B cell (primary cell): ENCODE measurements at regions not wholly inside any gene's neighbourhood (a gene's known extent, or its start where the extent isn't known, plus 50 kb on each side); places are given as distances from the start of the nearest gene placed in this dataset.

Experiments used
- ATAC-seq: fragments of 200-7000 bp; cut with Tn5 transposase; one replicate; pipeline ENCODE4 v1.10.0; 2021; ENCODE audit warnings: low read depth, mild to moderate bottlenecking, moderate number of reproducible peaks, moderate library complexity
- CTCF ChIA-PET: fragments of 350-600 bp; sonication (Branson Sonifier 250); formaldehyde crosslinking; loops from one replicate; lab custom pipeline; 2021; ENCODE audit warnings: antibody characterized with exemption, inconsistent platforms; lab: Charles Lee
- POLR2A ChIA-PET: fragments of 350-600 bp; sonication (Branson Sonifier 250); formaldehyde crosslinking; loops from one replicate; lab custom pipeline; 2021; ENCODE audit warnings: antibody characterized with exemption; lab: Charles Lee
- DNase-seq: peaks from one replicate; pipeline ENCODE4 v3.0.0; 2013
- H2AFZ ChIP-seq: 2 replicates; pipeline ENCODE4 v1.6.1; 2012; ENCODE audit warnings: mild to moderate bottlenecking, low read depth, low read length; ENCODE audit not compliant: insufficient read depth, poor library complexity, severe bottlenecking
- H3K27ac ChIP-seq, 2 donors: 1 replicate in 1 of 2; 2 replicates in 1 of 2; pipeline ENCODE4 v1.5.1; 2012 to 2013; ENCODE audit warnings: low read length in 2 of 2, mild to moderate bottlenecking in 2 of 2, moderate library complexity in 1 of 2
- H3K27me3 ChIP-seq, 4 experiments: fragments of 200-600 bp in 1 of 4; sonication (generic) in 1 of 4; replicated peaks in 1 of 4; 1 replicate in 2 of 4; 2 replicates in 2 of 4; pipeline versions ENCODE4 v1.6.1 to v1.7.0; 2013 to 2016; ENCODE audit warnings: low read length in 3 of 4, mild to moderate bottlenecking in 2 of 4, mixed read lengths in 1 of 4, moderate library complexity in 1 of 4; ENCODE audit not compliant: insufficient read depth in 4 of 4, control insufficient read depth in 3 of 4; ENCODE audit errors: control extremely low read depth in 1 of 4
- H3K36me3 ChIP-seq, 2 experiments: replicated peaks in 1 of 2; 1 replicate in 1 of 2; 2 replicates in 1 of 2; pipeline versions ENCODE4 v1.6.1 to v1.7.1; 2013; ENCODE audit warnings: low read length in 1 of 2; ENCODE audit not compliant: insufficient read depth in 2 of 2, control insufficient read depth in 1 of 2; ENCODE audit errors: control extremely low read depth in 1 of 2, extremely low read depth in 1 of 2
- H3K4me1 ChIP-seq, 2 donors: fragments of 200-600 bp in 1 of 2; sonication (generic) in 1 of 2; 1 replicate in 1 of 2; 2 replicates in 1 of 2; pipeline versions ENCODE4 v1.5.1 to v1.6.1; 2013 to 2017; ENCODE audit warnings: low read length in 2 of 2; ENCODE audit not compliant: control insufficient read depth in 2 of 2, insufficient read depth in 2 of 2
- H3K4me2 ChIP-seq: replicated peaks from 2 replicates; pipeline ENCODE3; 2012; ENCODE audit warnings: mild to moderate bottlenecking, low read depth, low read length; ENCODE audit not compliant: poor library complexity, severe bottlenecking
- H3K4me3 ChIP-seq, 5 experiments: fragments of 200-600 bp in 1 of 5; sonication (generic) in 1 of 5; 1 replicate in 3 of 5; 2 replicates in 2 of 5; pipeline versions ENCODE4 v1.5.1 to v1.7.0; 2011 to 2016; ENCODE audit warnings: low read length in 4 of 5, mild to moderate bottlenecking in 4 of 5, low read depth in 2 of 5, control low read depth in 1 of 5, moderate library complexity in 1 of 5; ENCODE audit not compliant: insufficient read depth in 1 of 5; ENCODE audit errors: control extremely low read depth in 1 of 5, extremely low read depth in 1 of 5
- H3K79me2 ChIP-seq: fragments of 200-600 bp; sonication (generic); one replicate; pipeline ENCODE4 v1.6.0; 2016; ENCODE audit warnings: low read length; ENCODE audit not compliant: control insufficient read depth, insufficient read depth
- H3K9ac ChIP-seq: fragments of 200-600 bp; sonication (generic); 2 replicates; pipeline ENCODE4 v1.6.1; 2017; ENCODE audit warnings: mild to moderate bottlenecking, low read length, moderate library complexity
- H3K9me3 ChIP-seq, 3 donors: one replicate each; pipeline versions ENCODE4 v1.6.1 to v1.7.1; 2013; ENCODE audit warnings: low read length in 2 of 3; ENCODE audit not compliant: control insufficient read depth in 2 of 3, insufficient read depth in 1 of 3; ENCODE audit errors: control extremely low read depth in 1 of 3
- H4K20me1 ChIP-seq: 2 replicates; pipeline ENCODE4 v1.6.0; 2012; ENCODE audit warnings: mild to moderate bottlenecking, low read length; ENCODE audit not compliant: insufficient read depth, control insufficient read depth, poor library complexity, severe bottlenecking
- H3K27ac Mint-ChIP-seq: one replicate; pipeline ENCODE4 v1.8.0; 2021; ENCODE audit warnings: mixed read lengths
- H3K27me3 Mint-ChIP-seq: one replicate; pipeline ENCODE4 v1.8.0; 2021; ENCODE audit warnings: mixed read lengths
- H3K4me1 Mint-ChIP-seq: one replicate; pipeline ENCODE4 v1.8.0; 2021; ENCODE audit warnings: mixed read lengths
- H3K4me3 Mint-ChIP-seq: one replicate; pipeline ENCODE4 v1.8.0; 2021; ENCODE audit warnings: mixed read lengths
- H3K9me3 Mint-ChIP-seq: one replicate; pipeline ENCODE4 v1.8.0; 2022; ENCODE audit warnings: mixed read lengths; ENCODE audit not compliant: insufficient read depth
- EZH2 ChIP-seq: IDR thresholded peaks from 2 replicates; pipeline ENCODE4 v1.6.1; 2012; ENCODE audit warnings: borderline replicate concordance, low read depth, mild to moderate bottlenecking, moderate library complexity, low read length; ENCODE audit not compliant: insufficient read depth, poor library complexity, severe bottlenecking
- WGBS: methylation state at CpG from one replicate; pipeline ENCODE4 v1.1.5; 2013; ENCODE audit warnings: missing lambda C conversion rate; ENCODE audit not compliant: insufficient coverage; 5-methylcytosine and 5-hydroxymethylcytosine counted together
- intact Hi-C: fragments of 100-400 bp; cut with micrococcal nuclease; formaldehyde crosslinking; loops from one replicate; pipeline ENCODE4 v1.10.0; 2022
- TF ChIP-seq, protein P1 (sequence below): fragments of 200-600 bp; IDR thresholded peaks from one replicate; pipeline ENCODE4 v1.8.0; 2022; ENCODE audit warnings: antibody characterized with exemption, mild to moderate bottlenecking

DNA sequence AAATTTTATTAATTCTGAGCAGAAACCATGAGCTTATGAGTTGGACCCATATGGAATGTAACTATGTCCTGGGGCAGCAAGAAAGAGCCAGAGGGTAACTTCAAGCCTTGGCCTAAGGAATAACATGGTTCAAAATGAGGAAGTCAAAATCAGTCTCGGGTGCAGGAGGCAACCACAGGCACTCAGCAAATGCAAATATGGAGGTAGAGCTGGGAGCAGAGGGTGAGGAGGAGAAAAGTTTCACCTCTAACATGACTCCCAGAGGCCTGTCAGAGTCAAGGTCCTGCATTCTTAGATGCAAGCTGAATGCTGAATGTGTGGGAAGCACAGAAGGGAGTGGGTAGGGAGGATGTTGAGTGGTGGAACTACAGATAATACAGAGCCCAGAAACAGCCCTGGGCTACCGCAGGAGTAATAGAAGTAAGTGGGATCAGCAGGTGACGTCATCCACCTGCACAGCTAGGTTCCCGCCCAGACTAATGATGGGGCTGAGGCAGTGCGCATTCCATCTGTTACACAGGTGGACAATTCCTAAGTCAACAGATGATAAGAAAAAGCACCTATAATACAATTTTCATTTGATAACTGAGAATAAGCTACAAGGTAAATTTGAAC, 279.8 kb upstream of the ARRDC4 start:
- no peaks in the 10 kb centered on the region for H3K27me3 ChIP-seq
- no peak overlapping the region for H3K27ac ChIP-seq
- ATAC-seq (no peak), DNase-seq (no peak)
- ChIA-PET CTCF (no interaction called here), POLR2A (no interaction called here)
- intact Hi-C loops, result no loop called here
- H3K79me2 ChIP-seq, result no peaks in the 10 kb centered on the region
- TF ChIP-seq EZH2, result no peak
- TF ChIP-seq, protein P1, sequence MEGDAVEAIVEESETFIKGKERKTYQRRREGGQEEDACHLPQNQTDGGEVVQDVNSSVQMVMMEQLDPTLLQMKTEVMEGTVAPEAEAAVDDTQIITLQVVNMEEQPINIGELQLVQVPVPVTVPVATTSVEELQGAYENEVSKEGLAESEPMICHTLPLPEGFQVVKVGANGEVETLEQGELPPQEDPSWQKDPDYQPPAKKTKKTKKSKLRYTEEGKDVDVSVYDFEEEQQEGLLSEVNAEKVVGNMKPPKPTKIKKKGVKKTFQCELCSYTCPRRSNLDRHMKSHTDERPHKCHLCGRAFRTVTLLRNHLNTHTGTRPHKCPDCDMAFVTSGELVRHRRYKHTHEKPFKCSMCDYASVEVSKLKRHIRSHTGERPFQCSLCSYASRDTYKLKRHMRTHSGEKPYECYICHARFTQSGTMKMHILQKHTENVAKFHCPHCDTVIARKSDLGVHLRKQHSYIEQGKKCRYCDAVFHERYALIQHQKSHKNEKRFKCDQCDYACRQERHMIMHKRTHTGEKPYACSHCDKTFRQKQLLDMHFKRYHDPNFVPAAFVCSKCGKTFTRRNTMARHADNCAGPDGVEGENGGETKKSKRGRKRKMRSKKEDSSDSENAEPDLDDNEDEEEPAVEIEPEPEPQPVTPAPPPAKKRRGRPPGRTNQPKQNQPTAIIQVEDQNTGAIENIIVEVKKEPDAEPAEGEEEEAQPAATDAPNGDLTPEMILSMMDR, result no peak
- Mint-ChIP-seq H3K9me3 (no peaks in the 10 kb centered on the region), H3K4me1 (no peaks in the 10 kb centered on the region), H3K4me3 (no peak overlapping the region), H3K27me3 (no peaks in the 10 kb centered on the region), H3K27ac (no peak overlapping the region)
- no peaks in the 10 kb centered on the region for H3K36me3 ChIP-seq
- no peaks in the 10 kb centered on the region for H4K20me1 ChIP-seq
- no peak overlapping the region for H3K9ac ChIP-seq
- no peak overlapping the region for H3K4me3 ChIP-seq
- H3K4me1 ChIP-seq, result no peaks in the 10 kb centered on the region
- H3K9me3 ChIP-seq, result peaks cover 0 to 2% (median 0%) of the 10 kb centered on the region in 3 donors
- H3K4me2 ChIP-seq, result no peak overlapping the region
- H2AFZ ChIP-seq, result no peak overlapping the region
- WGBS, result 0% methylated on average over 1 of the region's 5 CpGs

DNA sequence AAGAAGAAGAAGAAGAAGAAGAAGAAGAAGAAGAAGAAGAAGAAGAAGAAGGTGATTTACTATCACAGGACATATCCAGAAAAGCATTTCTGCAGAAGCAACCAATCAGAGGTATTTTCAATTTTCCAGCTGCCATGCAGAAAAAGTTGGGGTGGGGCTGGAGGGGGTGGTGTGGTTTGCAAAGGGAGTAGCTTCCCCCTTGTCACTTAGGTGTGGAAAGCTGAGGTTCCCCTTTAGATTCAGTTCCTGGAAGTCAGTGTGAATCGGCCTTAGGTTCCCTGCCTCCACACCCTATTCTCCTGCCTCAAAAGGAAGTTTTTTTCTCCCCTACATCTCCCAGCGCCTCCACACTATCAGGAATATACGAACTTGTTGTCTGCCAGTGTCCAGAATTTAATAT, 276.7 kb upstream of the ARRDC4 start:
- Histone ChIP-seq H3K36me3 (no peaks in the 10 kb centered on the region), H3K27ac (no peak overlapping the region), H3K4me2 (no peak overlapping the region), H3K4me1 (no peaks in the 10 kb centered on the region), H4K20me1 (no peaks in the 10 kb centered on the region), H3K9ac (no peak overlapping the region), H3K79me2 (no peaks in the 10 kb centered on the region), H2AFZ (no peak overlapping the region), H3K9me3 (peaks cover 0 to 2% (median 0%) of the 10 kb centered on the region in 3 donors), H3K4me3 (no peak overlapping the region), H3K27me3 (no peaks in the 10 kb centered on the region)
- Mint-ChIP-seq H3K4me3 (no peak overlapping the region), H3K9me3 (no peaks in the 10 kb centered on the region), H3K4me1 (no peaks in the 10 kb centered on the region), H3K27me3 (no peaks in the 10 kb centered on the region), H3K27ac (no peak overlapping the region)
- intact Hi-C loops, result no loop called here
- no peak for TF ChIP-seq EZH2
- TF ChIP-seq, protein P1, result no peak
- ChIA-PET CTCF (no interaction called here), POLR2A (no interaction called here)
- ATAC-seq (no peak), DNase-seq (no peak)
- no CpG with 5 or more reads among the region's 3 CpGs for WGBS
